ENCODE measurements at regions not wholly inside any gene's neighbourhood (a gene's known extent, or its start where the extent isn't known, plus 50 kb on each side); places are given as distances from the start of the nearest gene placed in this dataset.

GRCh38 chr10:23686722-23687121, 247.8 kb downstream of the OTUD1 start:
- Histone ChIP-seq H3K4me3 (ENCODE audit: low read length) (no peak overlapping the region), H3K27ac (ENCODE audit: low read depth, low read length) (no peak overlapping the region), H3K4me1 (ENCODE audit: control insufficient read depth, insufficient read depth, low read length) (no peaks in the 10 kb centered on the region), H3K9ac (ENCODE audit: extremely low read depth, low read length, poor library complexity, severe bottlenecking) (no peak overlapping the region), H3K27me3 (ENCODE audit: control insufficient read depth, insufficient read depth, low read length, poor library complexity, severe bottlenecking) (peaks cover 40% of the 10 kb centered on the region), H3K36me3 (ENCODE audit: control insufficient read depth, insufficient read depth, low read length) (no peaks in the 10 kb centered on the region), H3K9me3 (ENCODE audit: control insufficient read depth, low read length) (no peaks in the 10 kb centered on the region)
- Mint-ChIP-seq H3K27me3 (ENCODE audit: insufficient read depth) (peaks cover 56% of the 10 kb centered on the region), H3K4me3 (no peak overlapping the region), H3K27ac (no peak overlapping the region), H3K9me3 (no peaks in the 10 kb centered on the region), H3K36me3 (ENCODE audit: low read depth) (no peaks in the 10 kb centered on the region), H3K4me1 (no peaks in the 10 kb centered on the region)
- WGBS, 2 experiments (ENCODE audit: insufficient coverage in 1 of 2, insufficient read length in 1 of 2): 90 to 92% methylated on average over 2 to 5 of the region's 5 CpGs
- no peak for DNase-seq
- peak; percentile 50 for TF ChIP-seq CTCF (conservative IDR thresholded peaks at IDR 0.05)

- no peak for DNase-seq
- H3K9ac ChIP-seq (ENCODE audit: extremely low read depth, low read length, poor library complexity, severe bottlenecking): no peak overlapping the region
- no peak overlapping the region for H3K27ac Mint-ChIP-seq
- no peak overlapping the region for H3K27ac ChIP-seq (ENCODE audit: low read depth, low read length)
- H3K36me3 Mint-ChIP-seq (ENCODE audit: low read depth): no peaks in the 10 kb centered on the region
- peaks cover 3% of the 10 kb centered on the region for H3K4me1 ChIP-seq (ENCODE audit: control insufficient read depth, insufficient read depth, low read length)
- peaks cover 9% of the 10 kb centered on the region for H3K4me1 Mint-ChIP-seq
- no peak overlapping the region for H3K4me3 ChIP-seq (ENCODE audit: low read length)
- no peaks in the 10 kb centered on the region for H3K9me3 Mint-ChIP-seq
- no peaks in the 10 kb centered on the region for H3K9me3 ChIP-seq (ENCODE audit: control insufficient read depth, low read length)
- no peak overlapping the region for H3K4me3 Mint-ChIP-seq
- peaks cover 94% of the 10 kb centered on the region for H3K27me3 Mint-ChIP-seq (ENCODE audit: insufficient read depth)
- peaks cover 97% of the 10 kb centered on the region for H3K27me3 ChIP-seq (ENCODE audit: control insufficient read depth, insufficient read depth, low read length, poor library complexity, severe bottlenecking)
- TF ChIP-seq CTCF (conservative IDR thresholded peaks at IDR 0.05): no peak
- no peaks in the 10 kb centered on the region for H3K36me3 ChIP-seq (ENCODE audit: control insufficient read depth, insufficient read depth, low read length)
- 47 to 72% methylated on average over 5 to 6 of the region's 7 CpGs for WGBS, 2 experiments (ENCODE audit: insufficient coverage in 1 of 2, insufficient read length in 1 of 2)
Measured at GRCh38 chr10:23692736-23693135, 253.9 kb downstream of the OTUD1 start.

- Mint-ChIP-seq H3K27ac (no peak overlapping the region), H3K9me3 (no peaks in the 10 kb centered on the region), H3K27me3 (ENCODE audit: insufficient read depth) (peaks cover 95% of the 10 kb centered on the region), H3K36me3 (ENCODE audit: low read depth) (no peaks in the 10 kb centered on the region), H3K4me3 (peak overlapping the region; percentile 56), H3K4me1 (peaks cover 9% of the 10 kb centered on the region)
- Histone ChIP-seq H3K36me3 (ENCODE audit: control insufficient read depth, insufficient read depth, low read length) (no peaks in the 10 kb centered on the region), H3K4me3 (ENCODE audit: low read length) (peak overlapping the region; percentile 77), H3K27ac (ENCODE audit: low read depth, low read length) (no peak overlapping the region), H3K9ac (ENCODE audit: extremely low read depth, low read length, poor library complexity, severe bottlenecking) (no peak overlapping the region), H3K4me1 (ENCODE audit: control insufficient read depth, insufficient read depth, low read length) (peaks cover 3% of the 10 kb centered on the region), H3K27me3 (ENCODE audit: control insufficient read depth, insufficient read depth, low read length, poor library complexity, severe bottlenecking) (peaks cover 99% of the 10 kb centered on the region), H3K9me3 (ENCODE audit: control insufficient read depth, low read length) (no peaks in the 10 kb centered on the region)
- DNase-seq: peak; percentile 88
- peak; percentile 66 for TF ChIP-seq CTCF (conservative IDR thresholded peaks at IDR 0.05)
- 5% methylated on average over 15 to 23 of the region's 23 CpGs for WGBS, 2 experiments (ENCODE audit: insufficient coverage in 1 of 2, insufficient read length in 1 of 2)
Measured at GRCh38 chr10:23693501-23693901, 254.6 kb downstream of the OTUD1 start.

All from endodermal cell (in vitro differentiated cells).